ENCODE measurements at regions not wholly inside any gene's neighbourhood (a gene's known extent, or its start where the extent isn't known, plus 50 kb on each side); places are given as distances from the start of the nearest gene placed in this dataset.

DNA sequence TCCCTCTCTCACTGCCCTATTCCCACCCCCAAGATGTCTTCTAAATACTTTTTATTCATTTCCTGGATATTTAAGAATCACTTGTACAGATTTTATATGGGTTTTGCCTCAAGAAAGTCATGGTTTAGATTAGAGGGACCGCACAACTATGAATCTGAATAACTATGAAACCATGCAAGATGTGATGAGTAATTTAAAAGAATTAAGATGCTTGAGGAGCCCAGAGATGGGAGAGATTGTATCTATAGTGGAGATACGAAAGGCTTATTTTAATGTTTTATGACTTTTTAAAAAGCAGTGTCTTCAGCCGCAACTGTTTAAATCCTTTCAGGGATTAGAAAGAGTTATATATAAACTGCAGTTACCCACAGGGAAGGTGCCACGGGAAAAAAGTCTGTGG lies 324.1 kb downstream of the LPIN1 start:
- H3K4me1 ChIP-seq (ENCODE audit: control insufficient read depth in 5 of 5, insufficient read depth in 5 of 5, low read length in 5 of 5), result peaks cover 0 to 4% (median 0%) of the 10 kb centered on the region in 5 donors
- no peak overlapping the region for H3K4me3 ChIP-seq (ENCODE audit: low read depth in 1 of 5, low read length in 5 of 5)

DNA sequence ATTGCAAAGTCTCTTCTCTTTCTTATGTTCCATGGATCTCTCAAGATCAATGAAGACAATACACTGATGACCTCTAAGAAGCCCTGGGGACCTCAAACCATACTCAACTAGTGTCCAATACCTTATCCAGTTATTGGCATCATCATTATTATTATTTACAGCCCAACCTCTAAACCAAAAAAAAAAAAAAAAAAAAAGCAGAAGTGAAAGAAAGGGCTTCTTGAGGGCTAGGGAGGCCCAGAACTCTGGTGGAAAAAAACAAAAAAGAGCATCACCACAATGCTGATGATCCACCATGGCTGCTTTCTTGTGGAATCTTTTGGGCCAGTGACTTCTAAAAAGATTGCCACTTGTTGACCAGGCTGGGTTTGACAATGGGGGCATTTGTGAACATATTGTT lies 324.9 kb downstream of the LPIN1 start:
- no peaks in the 10 kb centered on the region for H3K36me3 ChIP-seq (ENCODE audit: control insufficient read depth in 5 of 5, insufficient read depth in 5 of 5, low read length in 5 of 5)
- no peak overlapping the region for H3K27ac ChIP-seq (ENCODE audit: low read depth, low read length)
- H3K4me1 ChIP-seq (ENCODE audit: control insufficient read depth in 5 of 5, insufficient read depth in 5 of 5, low read length in 5 of 5), result peaks cover 0 to 4% (median 0%) of the 10 kb centered on the region in 5 donors
- H3K4me3 ChIP-seq (ENCODE audit: low read depth in 1 of 5, low read length in 5 of 5), result no peak overlapping the region
- no peaks in the 10 kb centered on the region for H3K9me3 ChIP-seq (ENCODE audit: control insufficient read depth in 5 of 5, low read length in 5 of 5)
- H3K9ac ChIP-seq (ENCODE audit: low read length in 5 of 5), result no peak overlapping the region
- H3K27me3 ChIP-seq (ENCODE audit: control insufficient read depth in 5 of 5, insufficient read depth in 4 of 5, low read length in 5 of 5), result no peaks in the 10 kb centered on the region

More for the DNA sequence above, 324.1 kb downstream of the LPIN1 start:
- Histone ChIP-seq H3K9me3 (ENCODE audit: control insufficient read depth in 5 of 5, low read length in 5 of 5) (no peaks in the 10 kb centered on the region), H3K9ac (ENCODE audit: low read length in 5 of 5) (no peak overlapping the region), H3K36me3 (ENCODE audit: control insufficient read depth in 5 of 5, insufficient read depth in 5 of 5, low read length in 5 of 5) (no peaks in the 10 kb centered on the region), H3K27me3 (ENCODE audit: control insufficient read depth in 5 of 5, insufficient read depth in 4 of 5, low read length in 5 of 5) (no peaks in the 10 kb centered on the region), H3K27ac (ENCODE audit: low read depth, low read length) (no peak overlapping the region)

DNA sequence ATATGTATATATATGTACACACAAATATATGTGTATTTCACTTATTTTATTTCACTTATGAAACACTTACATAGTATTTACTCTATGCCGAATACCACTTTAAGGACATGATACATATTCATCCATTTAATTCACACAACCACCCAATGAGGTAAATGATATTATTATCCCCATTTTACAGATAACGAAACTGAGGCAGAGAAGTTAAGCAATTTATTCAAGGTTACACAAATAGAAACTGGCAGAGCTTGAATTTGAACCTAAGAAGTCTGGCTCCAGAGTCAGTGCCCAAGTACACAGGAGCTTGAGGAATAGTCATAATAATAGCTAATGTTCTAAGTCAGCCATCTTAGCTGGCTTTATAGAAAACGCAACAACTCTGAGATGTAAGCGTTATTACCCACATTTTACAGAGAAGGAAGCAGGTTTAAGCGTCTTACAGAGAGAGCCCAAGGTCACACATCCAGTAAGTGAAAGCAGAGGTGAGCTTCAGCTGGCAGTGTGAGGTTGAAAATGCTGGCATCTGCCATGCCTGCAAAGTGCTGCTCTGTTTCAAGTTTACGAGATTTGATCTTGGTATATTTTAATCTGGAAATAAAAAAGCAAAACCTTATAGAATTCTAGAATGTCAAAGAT lies 326.9 kb downstream of the LPIN1 start:
- H3K4me1 ChIP-seq (ENCODE audit: control insufficient read depth in 5 of 5, insufficient read depth in 5 of 5, low read length in 5 of 5), result peaks cover 0 to 4% (median 0%) of the 10 kb centered on the region in 5 donors
- H3K4me3 ChIP-seq (ENCODE audit: low read depth in 1 of 5, low read length in 5 of 5), result no peak overlapping the region
- no peaks in the 10 kb centered on the region for H3K9me3 ChIP-seq (ENCODE audit: control insufficient read depth in 5 of 5, low read length in 5 of 5)
- H3K36me3 ChIP-seq (ENCODE audit: control insufficient read depth in 5 of 5, insufficient read depth in 5 of 5, low read length in 5 of 5), result no peaks in the 10 kb centered on the region
- no peak overlapping the region for H3K9ac ChIP-seq (ENCODE audit: low read length in 5 of 5)
- peaks cover 0 to 3% (median 0%) of the 10 kb centered on the region in 5 donors for H3K27me3 ChIP-seq (ENCODE audit: control insufficient read depth in 5 of 5, insufficient read depth in 4 of 5, low read length in 5 of 5)
- H3K27ac ChIP-seq (ENCODE audit: low read depth, low read length), result no peak overlapping the region

DNA sequence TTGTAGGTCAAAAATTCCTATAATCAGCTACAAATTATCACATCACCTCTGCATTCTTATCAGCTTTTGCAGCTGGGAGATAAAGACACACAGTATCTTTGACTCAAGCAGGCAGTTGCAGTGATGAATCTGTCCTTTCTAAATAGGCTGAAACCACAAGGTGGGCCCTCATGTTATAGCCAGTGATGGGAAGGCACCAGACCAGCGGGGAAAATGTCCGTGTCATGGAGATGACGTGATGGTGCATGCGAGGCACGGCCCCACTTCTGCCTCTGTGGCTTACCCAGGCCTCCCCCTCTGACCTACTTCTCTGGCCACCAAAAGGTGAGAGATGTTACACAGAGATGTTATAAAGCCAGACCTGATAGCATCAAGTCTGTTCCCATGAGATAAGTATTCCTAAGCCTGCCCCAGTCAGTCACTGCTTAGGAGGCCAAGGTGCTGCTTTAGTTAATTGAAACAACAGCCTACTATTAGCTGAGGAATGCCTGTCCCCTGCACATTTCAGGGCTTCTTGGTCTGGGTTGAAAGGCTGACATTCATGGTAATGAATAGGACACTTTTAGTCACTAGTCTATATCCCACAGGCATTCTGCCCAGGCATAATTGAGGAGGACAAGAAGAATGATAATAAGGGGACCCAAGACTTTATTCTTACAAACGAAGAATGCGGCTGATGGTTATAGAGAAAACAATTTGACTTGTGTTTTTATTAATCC lies 327.9 kb downstream of the LPIN1 start:
- no peak overlapping the region for H3K4me3 ChIP-seq (ENCODE audit: low read depth in 1 of 5, low read length in 5 of 5)
- H3K9me3 ChIP-seq (ENCODE audit: control insufficient read depth in 5 of 5, low read length in 5 of 5), result no peaks in the 10 kb centered on the region
- no peaks in the 10 kb centered on the region for H3K4me1 ChIP-seq (ENCODE audit: control insufficient read depth in 5 of 5, insufficient read depth in 5 of 5, low read length in 5 of 5)
- peaks cover 0 to 3% (median 0%) of the 10 kb centered on the region in 5 donors for H3K27me3 ChIP-seq (ENCODE audit: control insufficient read depth in 5 of 5, insufficient read depth in 4 of 5, low read length in 5 of 5)
- no peak overlapping the region for H3K9ac ChIP-seq (ENCODE audit: low read length in 5 of 5)
- H3K36me3 ChIP-seq (ENCODE audit: control insufficient read depth in 5 of 5, insufficient read depth in 5 of 5, low read length in 5 of 5), result no peaks in the 10 kb centered on the region
- H3K27ac ChIP-seq (ENCODE audit: low read depth, low read length), result no peak overlapping the region

DNA sequence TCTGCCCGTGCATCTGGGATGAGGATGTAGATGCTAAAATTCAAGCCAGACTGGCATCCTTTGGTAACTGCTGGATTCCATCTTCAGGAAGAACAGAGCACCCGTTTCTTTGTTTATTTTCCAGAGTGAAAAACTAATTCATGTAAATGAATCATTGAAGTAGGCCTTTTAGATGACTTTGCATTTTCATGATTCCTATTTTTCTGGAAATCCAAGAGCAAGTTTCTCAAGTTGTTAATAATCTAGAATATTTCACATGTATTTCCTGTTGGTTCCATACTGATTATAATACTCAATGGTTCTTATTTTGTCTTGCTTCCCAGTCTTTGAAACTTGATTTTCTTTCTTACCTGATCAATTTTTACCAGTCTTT lies 328.4 kb downstream of the LPIN1 start:
- H3K27ac ChIP-seq (ENCODE audit: low read depth, low read length), result no peak overlapping the region
- H3K4me3 ChIP-seq (ENCODE audit: low read depth in 1 of 5, low read length in 5 of 5), result no peak overlapping the region

DNA sequence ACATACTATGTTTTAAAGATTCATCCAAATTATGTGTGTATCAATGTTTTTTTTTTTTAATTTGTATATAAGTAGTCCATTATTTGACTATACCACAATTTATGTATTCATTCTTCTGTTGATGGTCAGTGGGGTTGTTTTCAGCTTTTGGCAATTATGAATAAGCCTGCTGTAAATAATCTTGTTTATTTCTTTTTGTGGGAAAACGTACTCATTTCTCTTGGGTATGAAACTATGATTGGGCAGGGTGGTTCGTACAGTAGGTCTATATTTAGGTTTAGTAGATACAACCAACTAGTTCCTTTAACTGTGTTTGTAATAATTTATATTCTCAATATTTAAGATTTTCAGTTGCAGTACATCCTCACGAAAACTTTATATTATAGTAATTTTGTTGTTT lies 329.2 kb downstream of the LPIN1 start:
- no peak overlapping the region for H3K4me3 ChIP-seq (ENCODE audit: low read depth in 1 of 5, low read length in 5 of 5)
- H3K27ac ChIP-seq (ENCODE audit: low read depth, low read length), result no peak overlapping the region
- no peaks in the 10 kb centered on the region for H3K36me3 ChIP-seq (ENCODE audit: control insufficient read depth in 5 of 5, insufficient read depth in 5 of 5, low read length in 5 of 5)
- H3K27me3 ChIP-seq (ENCODE audit: control insufficient read depth in 5 of 5, insufficient read depth in 4 of 5, low read length in 5 of 5), result peaks cover 0 to 3% (median 0%) of the 10 kb centered on the region in 5 donors
- no peaks in the 10 kb centered on the region for H3K9me3 ChIP-seq (ENCODE audit: control insufficient read depth in 5 of 5, low read length in 5 of 5)
- no peaks in the 10 kb centered on the region for H3K4me1 ChIP-seq (ENCODE audit: control insufficient read depth in 5 of 5, insufficient read depth in 5 of 5, low read length in 5 of 5)
- no peak overlapping the region for H3K9ac ChIP-seq (ENCODE audit: low read length in 5 of 5)

More for the DNA sequence above, 328.4 kb downstream of the LPIN1 start:
- no peak overlapping the region for H3K9ac ChIP-seq (ENCODE audit: low read length in 5 of 5)
- no peaks in the 10 kb centered on the region for H3K36me3 ChIP-seq (ENCODE audit: control insufficient read depth in 5 of 5, insufficient read depth in 5 of 5, low read length in 5 of 5)
- no peaks in the 10 kb centered on the region for H3K9me3 ChIP-seq (ENCODE audit: control insufficient read depth in 5 of 5, low read length in 5 of 5)
- H3K4me1 ChIP-seq (ENCODE audit: control insufficient read depth in 5 of 5, insufficient read depth in 5 of 5, low read length in 5 of 5), result no peaks in the 10 kb centered on the region
- H3K27me3 ChIP-seq (ENCODE audit: control insufficient read depth in 5 of 5, insufficient read depth in 4 of 5, low read length in 5 of 5), result peaks cover 0 to 3% (median 0%) of the 10 kb centered on the region in 5 donors

DNA sequence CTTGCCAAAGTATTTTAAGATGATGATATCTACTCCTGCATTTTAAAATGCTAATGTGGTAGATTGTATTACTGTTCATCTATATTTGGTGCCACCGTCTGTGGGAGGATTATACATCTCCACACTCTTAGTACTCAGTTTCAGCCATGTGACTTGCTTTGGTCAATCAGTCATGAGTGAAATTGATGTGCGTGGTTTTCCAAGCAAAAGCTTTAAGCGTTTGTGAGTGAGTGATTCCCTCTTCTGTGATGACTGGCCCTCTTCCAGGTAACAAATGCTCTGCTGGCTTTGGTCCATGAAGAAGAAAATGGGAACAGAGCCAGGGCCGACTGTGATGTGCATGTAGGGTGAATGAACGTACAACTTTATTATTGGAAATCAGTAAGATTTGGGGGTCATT lies 330.4 kb downstream of the LPIN1 start:
- H3K36me3 ChIP-seq (ENCODE audit: control insufficient read depth in 5 of 5, insufficient read depth in 5 of 5, low read length in 5 of 5), result no peaks in the 10 kb centered on the region
- no peak overlapping the region for H3K9ac ChIP-seq (ENCODE audit: low read length in 5 of 5)
- H3K4me1 ChIP-seq (ENCODE audit: control insufficient read depth in 5 of 5, insufficient read depth in 5 of 5, low read length in 5 of 5), result no peaks in the 10 kb centered on the region
- no peak overlapping the region for H3K4me3 ChIP-seq (ENCODE audit: low read depth in 1 of 5, low read length in 5 of 5)
- no peak overlapping the region for H3K27ac ChIP-seq (ENCODE audit: low read depth, low read length)
- H3K9me3 ChIP-seq (ENCODE audit: control insufficient read depth in 5 of 5, low read length in 5 of 5), result no peaks in the 10 kb centered on the region
- peaks cover 0 to 3% (median 0%) of the 10 kb centered on the region in 5 donors for H3K27me3 ChIP-seq (ENCODE audit: control insufficient read depth in 5 of 5, insufficient read depth in 4 of 5, low read length in 5 of 5)

DNA sequence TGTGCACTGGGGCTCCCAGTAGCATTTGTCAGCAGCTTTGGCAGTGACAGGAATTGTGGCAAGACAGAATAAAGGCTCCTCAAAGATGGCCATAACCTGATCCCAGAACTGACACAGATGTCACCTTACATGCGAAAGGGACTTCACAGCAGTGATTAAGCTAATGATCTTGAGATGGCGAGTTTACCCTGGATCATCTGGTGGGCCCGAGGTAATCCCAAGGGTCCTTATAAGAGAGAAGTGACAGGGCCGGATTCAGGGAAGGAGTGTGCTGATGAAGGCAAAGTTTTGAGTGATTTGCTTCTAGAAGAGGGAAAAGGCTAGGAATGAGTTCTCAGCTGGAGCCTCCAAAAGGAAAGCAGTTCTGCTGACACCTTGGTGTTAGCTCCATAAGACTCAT lies 333.9 kb downstream of the LPIN1 start:
- Histone ChIP-seq H3K9me3 (ENCODE audit: control insufficient read depth in 5 of 5, low read length in 5 of 5) (no peaks in the 10 kb centered on the region), H3K4me3 (ENCODE audit: low read depth in 1 of 5, low read length in 5 of 5) (no peak overlapping the region), H3K27ac (ENCODE audit: low read depth, low read length) (no peak overlapping the region), H3K36me3 (ENCODE audit: control insufficient read depth in 5 of 5, insufficient read depth in 5 of 5, low read length in 5 of 5) (no peaks in the 10 kb centered on the region), H3K27me3 (ENCODE audit: control insufficient read depth in 5 of 5, insufficient read depth in 4 of 5, low read length in 5 of 5) (peaks cover 0 to 3% (median 0%) of the 10 kb centered on the region in 5 donors), H3K9ac (ENCODE audit: low read length in 5 of 5) (no peak overlapping the region), H3K4me1 (ENCODE audit: control insufficient read depth in 5 of 5, insufficient read depth in 5 of 5, low read length in 5 of 5) (peaks cover 0 to 5% (median 0%) of the 10 kb centered on the region in 5 donors)

DNA sequence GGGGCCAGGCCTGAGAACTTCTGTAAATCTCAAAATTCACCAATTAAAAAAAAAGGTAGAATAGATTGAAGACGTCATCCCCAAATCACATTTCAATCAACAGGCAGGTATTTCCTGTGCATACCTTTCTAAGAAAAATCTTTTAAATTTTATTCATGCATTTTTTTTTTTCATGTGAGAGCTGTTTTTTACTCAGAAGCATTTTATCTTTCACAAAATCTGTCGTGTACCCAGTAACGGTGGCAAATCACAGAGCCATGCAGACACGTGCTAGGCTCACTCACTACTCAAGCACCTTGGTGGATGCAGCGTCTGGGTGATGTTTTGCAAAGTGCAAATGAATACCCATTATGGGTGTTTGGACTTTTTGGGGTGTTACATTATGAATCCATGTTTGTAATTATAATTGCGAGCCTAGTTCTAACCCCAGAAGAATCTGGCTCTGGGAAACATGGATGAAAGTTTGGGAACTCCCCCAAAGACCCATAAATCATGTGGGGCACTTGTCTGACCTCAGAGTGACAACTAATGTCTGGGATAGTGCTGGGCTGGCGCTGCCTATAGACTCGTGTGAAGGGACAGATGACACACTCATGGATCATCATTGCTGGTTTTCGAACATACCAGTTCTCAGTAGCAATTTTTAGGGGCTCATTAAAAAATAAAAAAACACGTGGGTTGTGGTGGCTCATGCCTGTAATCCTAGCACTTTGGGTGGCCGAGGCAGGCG lies 335.2 kb downstream of the LPIN1 start:
- Histone ChIP-seq H3K4me3 (ENCODE audit: low read depth in 1 of 5, low read length in 5 of 5) (no peak overlapping the region), H3K27me3 (ENCODE audit: control insufficient read depth in 5 of 5, insufficient read depth in 4 of 5, low read length in 5 of 5) (peaks cover 0 to 3% (median 0%) of the 10 kb centered on the region in 5 donors), H3K9ac (ENCODE audit: low read length in 5 of 5) (no peak overlapping the region), H3K36me3 (ENCODE audit: control insufficient read depth in 5 of 5, insufficient read depth in 5 of 5, low read length in 5 of 5) (no peaks in the 10 kb centered on the region), H3K27ac (ENCODE audit: low read depth, low read length) (no peak overlapping the region), H3K4me1 (ENCODE audit: control insufficient read depth in 5 of 5, insufficient read depth in 5 of 5, low read length in 5 of 5) (peaks cover 0 to 5% (median 0%) of the 10 kb centered on the region in 5 donors), H3K9me3 (ENCODE audit: control insufficient read depth in 5 of 5, low read length in 5 of 5) (no peaks in the 10 kb centered on the region)

DNA sequence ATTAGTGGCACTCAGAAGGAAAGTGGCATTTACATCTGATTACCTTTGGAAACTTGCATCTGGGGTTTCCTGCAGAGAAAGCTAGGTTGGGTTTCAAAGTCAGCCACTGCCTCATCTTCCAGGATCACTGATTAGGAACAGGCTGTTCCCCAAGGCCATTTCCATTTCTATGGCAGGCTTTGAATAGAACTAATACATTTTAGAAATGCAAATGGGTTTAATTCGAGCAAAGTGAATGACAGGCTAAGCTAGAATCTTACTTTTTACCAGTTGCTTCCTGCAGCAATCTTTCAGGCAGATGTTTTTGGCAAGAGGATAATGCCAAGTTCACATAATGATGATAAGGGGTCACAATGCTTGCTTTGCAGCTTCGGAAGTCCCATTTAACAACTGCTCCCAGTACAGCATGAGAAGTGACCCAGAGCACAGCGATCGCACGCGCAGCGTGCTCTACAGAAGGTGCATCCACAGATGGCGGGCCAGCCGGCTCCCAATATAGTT lies 336.7 kb downstream of the LPIN1 start:
- Histone ChIP-seq H3K4me1 (ENCODE audit: control insufficient read depth in 5 of 5, insufficient read depth in 5 of 5, low read length in 5 of 5) (peaks cover 0 to 5% (median 0%) of the 10 kb centered on the region in 5 donors), H3K27me3 (ENCODE audit: control insufficient read depth in 5 of 5, insufficient read depth in 4 of 5, low read length in 5 of 5) (no peaks in the 10 kb centered on the region), H3K27ac (ENCODE audit: low read depth, low read length) (no peak overlapping the region), H3K9ac (ENCODE audit: low read length in 5 of 5) (no peak overlapping the region), H3K36me3 (ENCODE audit: control insufficient read depth in 5 of 5, insufficient read depth in 5 of 5, low read length in 5 of 5) (no peaks in the 10 kb centered on the region), H3K4me3 (ENCODE audit: low read depth in 1 of 5, low read length in 5 of 5) (no peak overlapping the region), H3K9me3 (ENCODE audit: control insufficient read depth in 5 of 5, low read length in 5 of 5) (no peaks in the 10 kb centered on the region)

All from subcutaneous abdominal adipose tissue (tissue), 5 donors.